Activated T-cell treated with anti-CD3 and anti-CD28 coated beads, Interleukin-2, amount 50 U/mL, for 72 hours (primary cell): ENCODE measurements at regions not wholly inside any gene's neighbourhood (a gene's known extent, or its start where the extent isn't known, plus 50 kb on each side); places are given as distances from the start of the nearest gene placed in this dataset.
"Not testable (repeated sequence)": the region's sequence is repeated elsewhere in the genome, so short reads cannot be mapped to it uniquely, and the experiment has no call there.

Source experiments
- ATAC-seq, 2 donors: fragments of 150-1000 bp; cut with Tn5 transposase; replicated peaks in 1 of 2; 2 replicates each; pipeline ENCODE4 v1.10.0; 2021; ENCODE audit warnings: moderate library complexity in 2 of 2, mild to moderate bottlenecking in 1 of 2
- DNase-seq, 2 donors: peaks; one replicate each; pipeline ENCODE4 v3.0.0; 2021 to 2022; ENCODE audit warnings: mixed read lengths in 1 of 2
- H3K27ac Mint-ChIP-seq: one replicate; pipeline ENCODE4 v1.8.0; 2022; ENCODE audit warnings: mild to moderate bottlenecking, moderate library complexity, mixed read lengths
- H3K27me3 Mint-ChIP-seq: one replicate; pipeline ENCODE4 v1.8.0; 2022; ENCODE audit warnings: low read depth, mixed read lengths
- H3K36me3 Mint-ChIP-seq, 2 donors: one replicate each; pipeline ENCODE4 v1.8.0; 2022; ENCODE audit warnings: mixed read lengths in 2 of 2, mild to moderate bottlenecking in 1 of 2; ENCODE audit not compliant: insufficient read depth in 2 of 2
- H3K4me1 Mint-ChIP-seq: one replicate; pipeline ENCODE4 v1.8.0; 2022; ENCODE audit warnings: low read depth, mixed read lengths
- H3K4me3 Mint-ChIP-seq, 2 donors: one replicate each; pipeline ENCODE4 v1.8.0; 2022; ENCODE audit warnings: mild to moderate bottlenecking in 2 of 2, mixed read lengths in 2 of 2, moderate library complexity in 2 of 2
- H3K9me3 Mint-ChIP-seq, 2 donors: one replicate each; pipeline ENCODE4 v1.8.0; 2022; ENCODE audit warnings: mixed read lengths in 2 of 2

DNA sequence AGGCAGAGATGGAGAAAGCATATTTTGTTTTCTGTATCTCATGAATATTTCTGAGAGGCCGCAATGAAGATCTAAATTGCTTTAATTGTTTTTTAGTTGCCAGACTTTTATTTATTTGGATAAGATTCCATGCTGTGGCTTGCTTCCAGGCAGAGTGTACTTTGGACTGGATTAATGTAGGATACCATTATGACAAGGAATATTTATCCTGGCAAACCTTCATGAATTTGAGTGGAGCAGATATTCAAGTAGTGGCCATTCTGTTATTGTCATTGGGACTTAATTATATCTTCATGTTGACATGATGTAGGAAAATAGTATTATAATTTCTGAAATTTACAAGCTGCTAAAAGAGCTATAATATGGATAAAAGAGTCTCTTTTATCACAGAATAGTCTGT is 182.9 kb downstream of the C4orf33 start:
- no peaks in the 10 kb centered on the region for H3K4me1 Mint-ChIP-seq
- DNase-seq (no peak), ATAC-seq (no peak)
- no peaks in the 10 kb centered on the region for H3K27me3 Mint-ChIP-seq
- no peak overlapping the region for H3K27ac Mint-ChIP-seq
- no peak overlapping the region for H3K4me3 Mint-ChIP-seq
- no peaks in the 10 kb centered on the region for H3K36me3 Mint-ChIP-seq
- H3K9me3 Mint-ChIP-seq, result no peaks in the 10 kb centered on the region

DNA sequence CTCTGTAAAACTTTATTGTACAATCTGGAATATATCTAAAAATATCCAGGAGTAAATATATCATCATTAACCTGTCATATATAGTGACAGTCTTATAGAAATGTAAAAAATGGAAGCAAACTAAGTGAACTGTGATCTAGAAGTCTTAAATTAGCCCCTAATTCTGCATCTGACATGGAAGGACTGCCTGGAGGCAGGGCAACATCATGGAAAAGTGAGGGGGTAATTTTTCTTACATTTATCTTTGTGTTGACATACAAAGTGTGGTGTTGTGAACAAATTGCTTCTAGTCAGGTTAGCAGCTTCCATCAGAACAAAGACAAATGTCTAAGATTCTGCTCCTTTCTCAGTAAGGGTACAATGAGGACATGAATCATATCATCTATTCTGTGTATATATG is 186.3 kb downstream of the C4orf33 start:
- Mint-ChIP-seq H3K27me3 (no peaks in the 10 kb centered on the region), H3K9me3 (no peaks in the 10 kb centered on the region), H3K4me1 (no peaks in the 10 kb centered on the region), H3K4me3 (no peak overlapping the region), H3K36me3 (no peaks in the 10 kb centered on the region), H3K27ac (no peak overlapping the region)
- no peak for DNase-seq
- ATAC-seq, result no peak

DNA sequence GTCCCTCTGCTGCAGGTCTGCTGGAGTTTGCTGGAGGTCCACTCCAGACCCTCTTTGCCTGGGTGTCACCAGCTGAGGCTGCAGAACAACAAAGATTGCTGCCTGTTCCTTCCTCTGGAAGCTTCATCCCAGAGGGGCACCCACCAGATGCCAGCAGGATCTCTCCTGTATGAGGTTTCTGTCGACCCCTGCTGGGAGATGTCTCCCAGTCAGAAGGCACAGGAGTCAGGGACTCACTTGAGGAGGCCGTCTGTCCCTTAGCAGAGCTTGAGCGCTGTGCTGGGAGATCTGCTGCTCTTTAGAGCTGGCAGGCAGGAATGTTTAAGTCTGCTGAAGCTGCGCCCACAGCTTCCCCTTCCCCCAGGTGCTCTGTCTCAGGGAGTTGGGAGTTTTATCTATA is 196.2 kb downstream of the C4orf33 start:
- H3K9me3 Mint-ChIP-seq, H3K27ac Mint-ChIP-seq, H3K27me3 Mint-ChIP-seq, DNase-seq, ATAC-seq, H3K4me1 Mint-ChIP-seq, H3K4me3 Mint-ChIP-seq, H3K36me3 Mint-ChIP-seq: not testable (repeated sequence)

GRCh38 chr4:129314781-129315180 is 218.8 kb downstream of the C4orf33 start:
- no peak for ATAC-seq
- Mint-ChIP-seq H3K27ac (no peak overlapping the region), H3K9me3 (no peaks in the 10 kb centered on the region), H3K4me1 (no peaks in the 10 kb centered on the region), H3K27me3 (no peaks in the 10 kb centered on the region), H3K4me3 (no peak overlapping the region), H3K36me3 (no peaks in the 10 kb centered on the region)
- DNase-seq, result no peak

DNA sequence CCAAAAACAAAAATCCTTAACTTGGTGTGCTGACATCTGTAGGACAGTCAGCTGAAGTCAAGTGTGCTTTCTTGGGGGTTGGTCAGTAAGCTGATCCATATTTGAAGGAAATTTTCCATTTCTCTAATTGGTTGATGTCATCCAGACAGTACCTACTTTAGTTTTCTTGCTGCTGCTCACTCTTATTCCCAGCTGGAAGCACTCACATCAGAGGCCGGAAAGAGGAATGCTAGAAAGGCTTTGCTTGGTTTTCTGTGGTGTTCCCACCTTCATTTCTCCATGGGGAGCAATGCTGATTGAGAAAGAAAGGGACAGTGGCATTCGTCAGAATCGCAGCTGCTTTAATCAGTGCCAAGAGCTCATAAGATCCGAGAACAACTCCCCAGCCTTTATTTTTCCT is 227.0 kb downstream of the C4orf33 start:
- Mint-ChIP-seq H3K4me3 (no peak overlapping the region), H3K9me3 (no peaks in the 10 kb centered on the region), H3K27me3 (peaks cover 12% of the 10 kb centered on the region), H3K4me1 (no peaks in the 10 kb centered on the region), H3K36me3 (no peaks in the 10 kb centered on the region), H3K27ac (no peak overlapping the region)
- no peak for ATAC-seq
- DNase-seq, result no peak

DNA sequence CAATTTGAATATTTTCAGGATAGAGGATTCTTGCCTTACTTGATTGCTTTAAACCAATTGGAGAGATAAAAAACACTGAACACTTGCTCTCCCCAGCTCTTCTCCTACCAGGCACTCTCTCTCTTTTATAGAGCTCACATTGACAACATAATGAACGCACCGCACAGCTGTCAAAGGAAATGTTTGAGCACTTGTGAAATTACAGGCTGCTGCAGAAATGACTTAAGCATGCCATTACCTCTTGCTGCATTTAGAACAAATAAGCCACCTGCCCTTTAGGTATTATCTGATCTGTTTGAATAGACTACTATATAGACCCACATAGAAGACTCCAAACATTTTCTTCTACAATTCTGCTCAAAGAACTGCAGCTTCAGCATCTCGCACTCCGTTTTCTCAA is 227.7 kb downstream of the C4orf33 start:
- no peak overlapping the region for H3K4me3 Mint-ChIP-seq
- no peak for ATAC-seq
- no peaks in the 10 kb centered on the region for H3K36me3 Mint-ChIP-seq
- no peak for DNase-seq
- H3K27me3 Mint-ChIP-seq, result peaks cover 12% of the 10 kb centered on the region
- H3K9me3 Mint-ChIP-seq, result no peaks in the 10 kb centered on the region
- no peak overlapping the region for H3K27ac Mint-ChIP-seq
- H3K4me1 Mint-ChIP-seq, result no peaks in the 10 kb centered on the region

- ATAC-seq (no peak), DNase-seq (no peak)
- Mint-ChIP-seq H3K4me1 (no peaks in the 10 kb centered on the region), H3K36me3 (no peaks in the 10 kb centered on the region), H3K27ac (no peak overlapping the region), H3K9me3 (peaks cover 1 to 2% of the 10 kb centered on the region in 2 donors), H3K27me3 (peaks cover 6% of the 10 kb centered on the region), H3K4me3 (no peak overlapping the region)
These were observed 230.9 kb downstream of the C4orf33 start for GRCh38 chr4:129326571-129327460.

DNA sequence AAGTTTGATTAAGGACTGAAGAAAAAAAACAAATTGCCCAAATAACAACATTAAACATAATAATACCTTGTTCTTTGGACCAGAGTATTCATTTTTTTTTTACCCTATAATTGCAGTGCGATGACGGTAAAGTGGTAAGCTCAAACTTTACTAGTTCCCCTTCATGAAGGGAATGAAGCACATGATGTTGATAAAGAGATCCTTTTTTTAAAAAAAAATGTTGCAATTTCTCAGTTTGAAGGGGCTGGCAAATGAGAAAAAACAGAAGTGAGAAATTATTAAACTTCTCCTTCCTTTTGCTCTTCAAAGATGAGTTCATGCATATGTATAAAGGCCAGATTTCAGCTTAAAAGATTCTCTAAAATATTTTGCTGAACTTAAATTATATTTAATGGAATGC is 231.7 kb downstream of the C4orf33 start:
- ATAC-seq (no peak), DNase-seq (no peak)
- Mint-ChIP-seq H3K27me3 (peaks cover 6% of the 10 kb centered on the region), H3K4me3 (no peak overlapping the region), H3K9me3 (peaks cover 1 to 2% of the 10 kb centered on the region in 2 donors), H3K4me1 (no peaks in the 10 kb centered on the region), H3K36me3 (no peaks in the 10 kb centered on the region), H3K27ac (no peak overlapping the region)

DNA sequence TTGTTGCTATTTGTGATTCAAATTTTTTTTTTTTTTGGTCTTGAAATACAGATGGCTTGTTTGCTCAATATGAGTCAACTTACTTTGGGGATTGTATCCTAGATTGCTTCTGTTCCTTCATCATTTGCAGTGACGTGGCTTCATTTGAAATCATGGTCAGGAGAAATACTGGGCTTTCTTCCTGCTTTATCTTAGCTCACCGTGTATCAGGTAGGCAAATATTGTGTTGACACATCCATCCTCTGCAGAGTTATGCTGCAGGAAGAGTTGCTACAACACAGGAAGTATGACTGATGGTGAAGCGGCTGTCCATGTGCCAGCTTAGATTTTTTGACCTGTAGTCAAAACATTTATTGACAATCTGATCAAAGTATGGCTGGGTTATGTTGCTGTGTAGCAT is 232.2 kb downstream of the C4orf33 start:
- no peak overlapping the region for H3K4me3 Mint-ChIP-seq

DNA sequence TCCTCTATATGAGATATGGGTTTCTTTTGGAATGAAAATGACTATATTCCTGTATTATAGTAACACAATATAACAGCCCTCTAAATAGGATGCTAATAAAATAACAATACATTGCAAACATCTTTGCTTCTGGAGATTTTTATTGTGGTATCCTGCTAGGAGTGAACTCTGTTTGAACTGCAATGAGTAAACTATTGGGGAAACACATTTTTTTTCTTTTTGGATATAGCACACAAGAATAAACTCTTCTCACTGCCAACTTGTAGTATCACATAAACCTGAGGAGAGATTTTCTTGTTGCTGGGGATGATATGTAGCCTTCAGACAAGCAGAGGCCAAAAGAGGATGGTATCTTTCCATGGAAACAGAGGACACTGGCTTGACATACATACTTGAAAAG is 238.2 kb downstream of the C4orf33 start:
- no peaks in the 10 kb centered on the region for H3K4me1 Mint-ChIP-seq
- ATAC-seq, result no peak
- peaks cover 7% of the 10 kb centered on the region for H3K27me3 Mint-ChIP-seq
- no peak overlapping the region for H3K27ac Mint-ChIP-seq
- no peak for DNase-seq
- H3K9me3 Mint-ChIP-seq, result peaks cover 1 to 2% of the 10 kb centered on the region in 2 donors
- H3K4me3 Mint-ChIP-seq, result no peak overlapping the region
- peaks cover 0 to 1% of the 10 kb centered on the region in 2 donors for H3K36me3 Mint-ChIP-seq

More for the DNA sequence above, 232.2 kb downstream of the C4orf33 start:
- Mint-ChIP-seq H3K9me3 (peaks cover 1 to 2% of the 10 kb centered on the region in 2 donors), H3K4me1 (no peaks in the 10 kb centered on the region), H3K27me3 (peaks cover 6% of the 10 kb centered on the region), H3K27ac (no peak overlapping the region), H3K36me3 (no peaks in the 10 kb centered on the region)
- ATAC-seq, result no peak
- DNase-seq, result no peak

- Mint-ChIP-seq H3K4me1 (no peaks in the 10 kb centered on the region), H3K27ac (no peak overlapping the region), H3K9me3 (no peaks in the 10 kb centered on the region), H3K4me3 (no peak overlapping the region), H3K27me3 (peaks cover 7% of the 10 kb centered on the region), H3K36me3 (peaks cover 0 to 1% of the 10 kb centered on the region in 2 donors)
- ATAC-seq, result no peak
- no peak for DNase-seq
These were observed 239.3 kb downstream of the C4orf33 start for GRCh38 chr4:129335276-129335675.

DNA sequence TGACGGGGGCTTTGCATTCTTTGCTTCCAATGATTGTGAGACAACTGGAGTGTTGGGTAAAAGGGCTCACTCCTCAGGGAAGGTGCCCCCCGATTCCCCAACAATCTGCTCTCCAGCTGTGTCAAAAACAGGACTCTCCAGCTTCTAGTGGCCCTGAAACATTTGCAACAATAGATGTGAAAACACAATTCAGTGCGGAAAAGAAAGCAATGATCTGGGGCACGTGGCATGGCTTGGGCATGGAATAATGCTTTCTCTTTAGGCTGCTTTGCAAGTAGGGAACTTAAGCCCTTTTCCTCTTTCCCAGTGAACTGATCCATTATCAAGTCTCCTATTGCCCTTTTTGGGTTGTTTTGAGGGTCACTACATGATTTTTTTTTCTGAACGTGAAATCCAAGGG is 239.9 kb downstream of the C4orf33 start:
- H3K9me3 Mint-ChIP-seq, result no peaks in the 10 kb centered on the region
- ATAC-seq (no peak), DNase-seq (no peak)
- no peaks in the 10 kb centered on the region for H3K4me1 Mint-ChIP-seq
- H3K4me3 Mint-ChIP-seq, result no peak overlapping the region
- H3K27ac Mint-ChIP-seq, result no peak overlapping the region
- peaks cover 0 to 1% of the 10 kb centered on the region in 2 donors for H3K36me3 Mint-ChIP-seq
- peaks cover 7% of the 10 kb centered on the region for H3K27me3 Mint-ChIP-seq

DNA sequence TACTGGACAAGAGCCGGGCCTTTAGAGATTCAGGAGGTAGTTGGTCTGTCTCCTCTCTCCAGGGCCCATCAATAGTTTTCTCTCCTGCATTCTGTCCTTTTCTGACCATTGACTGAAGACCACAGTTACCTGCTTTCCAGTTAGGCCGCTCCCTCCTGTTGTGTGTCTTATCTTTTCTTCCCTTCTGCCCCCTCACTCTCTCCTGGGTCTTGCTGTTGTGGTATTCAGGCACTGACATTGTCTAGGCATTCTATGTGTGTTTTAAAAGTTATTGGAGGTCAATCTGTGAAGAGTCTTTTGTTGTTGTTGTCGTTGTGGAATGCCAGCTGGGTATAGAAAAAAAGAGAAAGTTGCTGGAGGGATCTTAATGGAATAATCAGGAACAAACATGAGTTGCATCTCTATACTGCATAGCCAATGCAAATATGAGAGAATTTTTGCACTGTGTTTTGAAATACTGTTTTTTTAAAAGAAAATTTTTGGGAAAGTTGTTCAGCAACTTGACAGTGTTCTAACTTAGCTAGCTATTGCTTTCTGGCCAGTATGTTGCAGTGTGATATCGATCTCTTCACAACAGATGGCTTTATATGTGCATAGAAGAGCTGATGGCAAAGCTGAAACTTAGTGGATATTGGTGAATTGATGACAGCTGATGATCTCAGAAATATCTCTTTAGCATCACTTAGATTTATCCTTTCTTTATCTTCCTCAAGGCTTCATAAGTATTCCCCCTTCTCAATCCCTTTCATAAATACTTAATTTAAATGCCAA is 240.7 kb downstream of the C4orf33 start:
- no peaks in the 10 kb centered on the region for H3K4me1 Mint-ChIP-seq
- ATAC-seq, result no peak

More for the DNA sequence above, 240.7 kb downstream of the C4orf33 start:
- no peaks in the 10 kb centered on the region for H3K9me3 Mint-ChIP-seq
- no peak overlapping the region for H3K4me3 Mint-ChIP-seq
- no peak overlapping the region for H3K27ac Mint-ChIP-seq
- peaks cover 7% of the 10 kb centered on the region for H3K27me3 Mint-ChIP-seq
- no peak for DNase-seq
- H3K36me3 Mint-ChIP-seq, result peaks cover 0 to 1% of the 10 kb centered on the region in 2 donors
